IMR-90 (cell line): ENCODE measurements at regions not wholly inside any gene's neighbourhood (a gene's known extent, or its start where the extent isn't known, plus 50 kb on each side); places are given as distances from the start of the nearest gene placed in this dataset.
"Not testable (repeated sequence)": the region's sequence is repeated elsewhere in the genome, so short reads cannot be mapped to it uniquely, and the experiment has no call there.

Experiments
- ATAC-seq: fragments of 200-7000 bp; cut with Tn5 transposase; 2 replicates; pipeline ENCODE4 v1.9.1; 2020; ENCODE audit warnings: low read depth, mild to moderate bottlenecking, moderate library complexity
- BruUV-seq: library from RNA; stranded (reverse); fragments of 400-500 nt; replicated peaks from 2 replicates; lab custom pipeline; 2021; lab: Mats Ljungman, UMichigan
- CTCF ChIA-PET: fragments of 300-600 bp; formaldehyde crosslinking; extraction: SDS; loops from one replicate; lab custom pipeline; 2021; ENCODE audit warnings: antibody characterized with exemption; lab: Yijun Ruan, JAX
- POLR2A ChIA-PET: fragments of 300-600 bp; sonication (Branson Sonifier 250); formaldehyde crosslinking; loops from one replicate; lab custom pipeline; 2022; ENCODE audit warnings: antibody characterized with exemption; ENCODE audit not compliant: unreplicated experiment; lab: Charles Lee
- DNase-seq: peaks from one replicate; pipeline ENCODE4 v3.0.0; 2013
- H2AFZ ChIP-seq: replicated peaks from 2 replicates; pipeline ENCODE3; 2013; ENCODE audit warnings: low read length, mild to moderate bottlenecking; ENCODE audit not compliant: poor library complexity
- H2AK5ac ChIP-seq: 2 replicates; pipeline ENCODE4 v1.6.1; 2013; ENCODE audit warnings: low read depth, low read length, inconsistent platforms
- H2AK9ac ChIP-seq: replicated peaks from 2 replicates; pipeline ENCODE3; 2013; ENCODE audit warnings: mild to moderate bottlenecking, low read depth, low read length, moderate library complexity; ENCODE audit not compliant: poor library complexity
- H2BK120ac ChIP-seq: 2 replicates; pipeline ENCODE4 v1.6.1; 2013; ENCODE audit warnings: low read depth, low read length, inconsistent platforms
- H2BK15ac ChIP-seq: 3 replicates; pipeline ENCODE4 v1.6.1; 2013; ENCODE audit warnings: low read depth, low read length, inconsistent platforms
- H2BK20ac ChIP-seq: 2 replicates; pipeline ENCODE4 v1.6.1; 2013; ENCODE audit warnings: low read depth, mild to moderate bottlenecking, inconsistent platforms, low read length, moderate library complexity
- H2BK5ac ChIP-seq: 2 replicates; pipeline ENCODE4 v1.6.1; 2013; ENCODE audit warnings: mild to moderate bottlenecking, low read depth, low read length, inconsistent platforms; ENCODE audit not compliant: poor library complexity, severe bottlenecking
- H3K14ac ChIP-seq: replicated peaks from 2 replicates; pipeline ENCODE4 v1.6.1; 2013; ENCODE audit warnings: low read depth, low read length, inconsistent platforms
- H3K18ac ChIP-seq: 2 replicates; pipeline ENCODE4 v1.6.1; 2013; ENCODE audit warnings: low read depth, low read length, control low read depth
- H3K23ac ChIP-seq: 2 replicates; pipeline ENCODE4 v1.6.1; 2013; ENCODE audit warnings: low read depth, low read length, inconsistent platforms
- H3K27ac ChIP-seq: 2 replicates; pipeline ENCODE4 v1.5.1; 2013; ENCODE audit warnings: mild to moderate bottlenecking, control low read depth, low read length; ENCODE audit not compliant: insufficient read depth
- H3K27me3 ChIP-seq: 2 replicates; pipeline ENCODE4 v1.6.1; 2013; ENCODE audit warnings: low read length; ENCODE audit not compliant: control insufficient read depth, insufficient read depth
- H3K36me3 ChIP-seq: 2 replicates; pipeline ENCODE4 v1.6.1; 2013; ENCODE audit warnings: low read length, mixed read lengths; ENCODE audit not compliant: control insufficient read depth, insufficient read depth
- H3K4ac ChIP-seq: 2 replicates; pipeline ENCODE4 v1.6.1; 2013; ENCODE audit warnings: low read depth, low read length, inconsistent platforms
- H3K4me1 ChIP-seq: 2 replicates; pipeline ENCODE4 v1.6.1; 2013; ENCODE audit warnings: low read length, mixed read lengths; ENCODE audit not compliant: control insufficient read depth, insufficient read depth
- H3K4me2 ChIP-seq: 2 replicates; pipeline ENCODE4 v1.6.1; 2013; ENCODE audit warnings: low read depth, mild to moderate bottlenecking, control low read depth, low read length, moderate library complexity
- H3K4me3 ChIP-seq: 2 replicates; pipeline ENCODE4 v1.5.1; 2013; ENCODE audit warnings: low read depth, mild to moderate bottlenecking, control low read depth, low read length, moderate library complexity; ENCODE audit not compliant: insufficient read depth
- H3K56ac ChIP-seq: 2 replicates; pipeline ENCODE4 v1.6.1; 2013; ENCODE audit warnings: low read length, inconsistent platforms; ENCODE audit not compliant: insufficient read depth; ENCODE audit errors: extremely low read depth
- H3K79me1 ChIP-seq, 2 experiments: 2 replicates each; pipeline ENCODE4 v1.6.1; 2013; ENCODE audit warnings: low read length in 2 of 2, inconsistent platforms in 1 of 2, low read depth in 1 of 2
- H3K9ac ChIP-seq: 2 replicates; pipeline ENCODE4 v1.6.1; 2013; ENCODE audit warnings: low read depth, low read length, control low read depth
- H3K9me1 ChIP-seq: 2 replicates; pipeline ENCODE4 v1.6.1; 2013; ENCODE audit warnings: low read length, inconsistent platforms; ENCODE audit not compliant: insufficient read depth
- H3K9me3 ChIP-seq: 2 replicates; pipeline ENCODE4 v1.6.1; 2013; ENCODE audit warnings: low read length; ENCODE audit not compliant: control insufficient read depth, insufficient read depth
- H4K20me1 ChIP-seq: 2 replicates; pipeline ENCODE4 v1.6.1; 2013; ENCODE audit warnings: low read length, inconsistent platforms; ENCODE audit not compliant: insufficient read depth
- H4K5ac ChIP-seq: 2 replicates; pipeline ENCODE4 v1.6.1; 2013; ENCODE audit warnings: mild to moderate bottlenecking, low read depth, low read length, control low read depth
- H4K8ac ChIP-seq, 2 experiments: 2 replicates each; pipeline ENCODE4 v1.6.1; 2013; ENCODE audit warnings: low read depth in 2 of 2, low read length in 2 of 2, control low read depth in 1 of 2, inconsistent platforms in 1 of 2
- H4K91ac ChIP-seq: 2 replicates; pipeline ENCODE4 v1.6.1; 2013; ENCODE audit warnings: low read depth, low read length, inconsistent platforms; ENCODE audit not compliant: insufficient read depth
- BHLHE40 ChIP-seq: fragments of 150-350 bp; IDR thresholded peaks from 2 replicates; pipeline ENCODE4 v1.6.1; 2016; ENCODE audit warnings: mild to moderate bottlenecking, low read depth, low read length
- MAFK ChIP-seq: IDR thresholded peaks from 2 replicates; pipeline ENCODE4 v1.6.1; 2012; ENCODE audit warnings: low read depth, low read length, improper control_type of control experiment
- MAZ ChIP-seq: IDR thresholded peaks from 2 replicates; pipeline ENCODE4 v1.6.1; 2012; ENCODE audit warnings: low read depth, mild to moderate bottlenecking, low read length, improper control_type of control experiment, moderate library complexity, borderline replicate concordance
- NFE2L2 ChIP-seq: fragments of 150-350 bp; IDR thresholded peaks from 2 replicates; pipeline ENCODE4 v1.6.1; 2016; ENCODE audit warnings: low read depth, mild to moderate bottlenecking, low read length
- RCOR1 ChIP-seq: IDR thresholded peaks from 2 replicates; pipeline ENCODE4 v1.6.1; 2012; ENCODE audit warnings: mild to moderate bottlenecking, low read length, improper control_type of control experiment; ENCODE audit not compliant: insufficient replicate concordance
- WGBS, 2 experiments: methylation state at CpG; one replicate each; pipeline versions ENCODE4 v1.1.5 to v1.1.7; 2013; ENCODE audit warnings: missing lambda C conversion rate in 2 of 2; ENCODE audit not compliant: insufficient read length in 1 of 2; ENCODE audit errors: extremely low coverage in 2 of 2; 5-methylcytosine and 5-hydroxymethylcytosine counted together
- dilution Hi-C: fragments of 300-500 bp; cut with HindIII; formaldehyde crosslinking; loops from one replicate; pipeline ENCODE4 v1.14.3; 2018; ENCODE audit warnings: low sequenced_read_pairs; ENCODE audit not compliant: unreplicated experiment
- in situ Hi-C: fragments of 300-500 bp; cut with MboI; formaldehyde crosslinking; loops from 3 replicates; pipeline ENCODE4 v1.14.3; 2019; ENCODE audit warnings: low sequenced_read_pairs, inconsistent platforms, mixed read lengths
- intact Hi-C: fragments of 100-400 bp; cut with micrococcal nuclease; formaldehyde crosslinking; loops from 2 replicates; pipeline ENCODE4 v1.10.0; 2022
- TF ChIP-seq, protein P1 (sequence below): fragments of 150-350 bp; IDR thresholded peaks from 2 replicates; pipeline ENCODE4 v1.6.1; 2017; ENCODE audit warnings: mild to moderate bottlenecking, antibody characterized with exemption, low read length, low read depth

DNA sequence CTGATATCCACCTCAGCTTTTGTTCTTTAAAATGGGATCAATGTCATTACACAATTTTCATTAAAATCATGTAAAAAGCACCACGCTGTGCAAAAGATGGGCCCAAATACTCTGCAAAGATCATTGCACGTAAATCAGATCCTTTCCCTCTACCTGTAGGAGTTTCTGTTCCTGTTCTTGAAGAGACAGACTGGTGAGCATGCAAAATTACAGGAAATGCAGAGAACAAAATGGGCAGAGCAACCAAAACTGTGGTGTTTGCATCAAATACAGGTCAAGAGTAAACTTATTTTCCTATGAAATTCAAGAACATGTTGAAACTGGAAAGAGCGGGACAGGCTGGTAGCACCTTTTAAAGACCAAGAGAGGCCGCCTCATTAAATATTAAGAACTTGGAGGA lies 294.9 kb upstream of the ADGRL2 start:
- Histone ChIP-seq H3K4me3 (no peak overlapping the region), H3K18ac (no peak overlapping the region), H3K9ac (no peak overlapping the region), H3K4me1 (no peaks in the 10 kb centered on the region), H2AK5ac (no peak overlapping the region), H2BK5ac (no peak overlapping the region), H3K23ac (no peak overlapping the region), H3K79me1 (no peaks in the 10 kb centered on the region), H4K5ac (no peak overlapping the region), H3K4ac (no peak overlapping the region), H3K9me3 (no peaks in the 10 kb centered on the region), H2BK15ac (no peak overlapping the region), H2AFZ (no peak overlapping the region), H3K9me1 (no peaks in the 10 kb centered on the region), H3K27ac (no peak overlapping the region), H4K8ac (no peak overlapping the region), H3K36me3 (no peaks in the 10 kb centered on the region), H2BK20ac (no peak overlapping the region), H3K27me3 (no peaks in the 10 kb centered on the region), H3K14ac (no peak overlapping the region), H2AK9ac (no peak overlapping the region), H3K4me2 (no peak overlapping the region), H3K56ac (no peak overlapping the region), H2BK120ac (no peak overlapping the region), H4K20me1 (no peaks in the 10 kb centered on the region), H4K91ac (no peak overlapping the region)
- in situ Hi-C loops = no loop called here
- ATAC-seq (no peak), DNase-seq (no peak)
- WGBS, 2 experiments = no CpG with 5 or more reads among the region's 4 CpGs
- intact Hi-C loops = no loop called here
- TF ChIP-seq RCOR1 = no peak
- TF ChIP-seq, protein P1, sequence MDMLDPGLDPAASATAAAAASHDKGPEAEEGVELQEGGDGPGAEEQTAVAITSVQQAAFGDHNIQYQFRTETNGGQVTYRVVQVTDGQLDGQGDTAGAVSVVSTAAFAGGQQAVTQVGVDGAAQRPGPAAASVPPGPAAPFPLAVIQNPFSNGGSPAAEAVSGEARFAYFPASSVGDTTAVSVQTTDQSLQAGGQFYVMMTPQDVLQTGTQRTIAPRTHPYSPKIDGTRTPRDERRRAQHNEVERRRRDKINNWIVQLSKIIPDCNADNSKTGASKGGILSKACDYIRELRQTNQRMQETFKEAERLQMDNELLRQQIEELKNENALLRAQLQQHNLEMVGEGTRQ = no peak
- TF ChIP-seq MAZ = no peak
- TF ChIP-seq BHLHE40 = no peak
- no peak for TF ChIP-seq MAFK
- no peak for TF ChIP-seq NFE2L2
- ChIA-PET POLR2A (no interaction called here), CTCF (no interaction called here)
- dilution Hi-C loops = no loop called here
- no TSS peak for BruUV-seq

DNA sequence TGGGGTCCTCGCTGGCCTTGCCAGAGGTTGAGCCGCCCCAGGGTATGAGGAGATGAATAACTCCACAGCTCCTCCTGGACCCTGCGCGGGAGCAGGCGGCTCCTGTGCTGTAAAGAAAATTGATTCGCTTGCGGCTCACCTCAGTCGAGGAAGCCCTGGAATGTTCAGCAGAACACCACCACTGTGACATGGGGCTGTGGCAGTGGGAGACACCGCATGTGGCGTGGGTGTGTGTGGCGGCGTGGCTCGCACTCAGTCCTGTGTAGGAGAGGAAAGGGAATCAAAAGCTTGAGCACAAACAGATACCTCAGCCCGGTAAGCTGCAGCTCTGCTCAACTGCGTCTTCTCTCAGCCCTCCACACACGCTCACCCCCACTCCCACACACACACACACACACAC lies 295.9 kb upstream of the ADGRL2 start:
- H2BK120ac ChIP-seq, H3K79me1 ChIP-seq, H3K14ac ChIP-seq, in situ Hi-C loops, H2BK15ac ChIP-seq, H2AK5ac ChIP-seq, H3K4me2 ChIP-seq, ATAC-seq, H3K4me3 ChIP-seq, DNase-seq, intact Hi-C loops, H3K27ac ChIP-seq, H3K9me1 ChIP-seq, H3K56ac ChIP-seq, H3K4me1 ChIP-seq, H3K18ac ChIP-seq, H4K5ac ChIP-seq, H3K4ac ChIP-seq, H4K20me1 ChIP-seq, H3K36me3 ChIP-seq, H3K9me3 ChIP-seq, H4K8ac ChIP-seq, H2AFZ ChIP-seq, BruUV-seq, H2AK9ac ChIP-seq, H3K9ac ChIP-seq, H2BK5ac ChIP-seq, POLR2A ChIA-PET, CTCF ChIA-PET, dilution Hi-C loops, H3K23ac ChIP-seq, H4K91ac ChIP-seq, H2BK20ac ChIP-seq, H3K27me3 ChIP-seq: not testable (repeated sequence)
- no CpG with 5 or more reads among the region's 16 CpGs for WGBS, 2 experiments
